PC-9 (cell line): ENCODE measurements at regions not wholly inside any gene's neighbourhood (a gene's known extent, or its start where the extent isn't known, plus 50 kb on each side); places are given as distances from the start of the nearest gene placed in this dataset.

Source experiments
- EZH2 ChIP-seq: fragments of 200-600 bp; sonication (generic); IDR thresholded peaks from 2 replicates; pipeline ENCODE4 v1.8.0; 2017; ENCODE audit warnings: antibody characterized with exemption, low read depth
- TF ChIP-seq, protein P1 (sequence below): fragments of 200-600 bp; sonication (generic); conservative IDR thresholded peaks from 2 replicates; pipeline ENCODE4 v1.6.1; 2017; ENCODE audit warnings: mixed run types, antibody characterized with exemption, mild to moderate bottlenecking, moderate library complexity

GRCh38 chr6:159620947-159621346, 72.1 kb downstream of the SOD2 start:
- TF ChIP-seq, protein P1, sequence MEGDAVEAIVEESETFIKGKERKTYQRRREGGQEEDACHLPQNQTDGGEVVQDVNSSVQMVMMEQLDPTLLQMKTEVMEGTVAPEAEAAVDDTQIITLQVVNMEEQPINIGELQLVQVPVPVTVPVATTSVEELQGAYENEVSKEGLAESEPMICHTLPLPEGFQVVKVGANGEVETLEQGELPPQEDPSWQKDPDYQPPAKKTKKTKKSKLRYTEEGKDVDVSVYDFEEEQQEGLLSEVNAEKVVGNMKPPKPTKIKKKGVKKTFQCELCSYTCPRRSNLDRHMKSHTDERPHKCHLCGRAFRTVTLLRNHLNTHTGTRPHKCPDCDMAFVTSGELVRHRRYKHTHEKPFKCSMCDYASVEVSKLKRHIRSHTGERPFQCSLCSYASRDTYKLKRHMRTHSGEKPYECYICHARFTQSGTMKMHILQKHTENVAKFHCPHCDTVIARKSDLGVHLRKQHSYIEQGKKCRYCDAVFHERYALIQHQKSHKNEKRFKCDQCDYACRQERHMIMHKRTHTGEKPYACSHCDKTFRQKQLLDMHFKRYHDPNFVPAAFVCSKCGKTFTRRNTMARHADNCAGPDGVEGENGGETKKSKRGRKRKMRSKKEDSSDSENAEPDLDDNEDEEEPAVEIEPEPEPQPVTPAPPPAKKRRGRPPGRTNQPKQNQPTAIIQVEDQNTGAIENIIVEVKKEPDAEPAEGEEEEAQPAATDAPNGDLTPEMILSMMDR = no peak
- TF ChIP-seq EZH2 = no peak
